GM12878 (cell line): ENCODE measurements at regions not wholly inside any gene's neighbourhood (a gene's known extent, or its start where the extent isn't known, plus 50 kb on each side); places are given as distances from the start of the nearest gene placed in this dataset.

Experiments
- ATAC-seq: fragments of 200-7000 bp; cut with Tn5 transposase; 3 replicates; pipeline ENCODE4 v1.9.1; 2020; ENCODE audit warnings: mild to moderate bottlenecking, moderate library complexity
- BruUV-seq: library from RNA; stranded (reverse); fragments of 400-500 nt; replicated peaks from 2 replicates; lab custom pipeline; 2021; lab: Mats Ljungman, UMichigan
- CTCF ChIA-PET: fragments of 300-600 bp; sonication (Branson Sonifier 250); formaldehyde crosslinking; extraction: SDS; loops from one replicate; lab custom pipeline; 2021; ENCODE audit warnings: inconsistent platforms; lab: Yijun Ruan, JAX
- POLR2A ChIA-PET: fragments of 350-600 bp; formaldehyde crosslinking; extraction: SDS; loops from one replicate; lab custom pipeline; 2021; ENCODE audit warnings: inconsistent platforms; lab: Charles Lee
- RAD21 ChIA-PET: fragments of 300-600 bp; sonication (Branson Sonifier 250); formaldehyde crosslinking; loops from one replicate; lab custom pipeline; 2023; ENCODE audit warnings: antibody characterized with exemption; ENCODE audit not compliant: unreplicated experiment; lab: Charles Lee
- SMC1A ChIA-PET: fragments of 300-600 bp; sonication (Branson Sonifier 250); formaldehyde crosslinking; loops from one replicate; lab custom pipeline; 2023; ENCODE audit not compliant: unreplicated experiment, uncharacterized antibody; lab: Charles Lee
- DNase-seq: peaks from one replicate; pipeline ENCODE4 v3.0.0-alpha.2; 2011; ENCODE audit warnings: low read depth, low spot score
- FAIRE-seq: peaks from 3 replicates; lab custom pipeline; 2011; peaks lifted over from hg19 to GRCh38; lab: Jason Lieb, UNC
- H2AFZ ChIP-seq: 2 replicates; pipeline ENCODE4 v1.6.0; 2011; ENCODE audit warnings: low read depth, low read length, control low read depth; ENCODE audit not compliant: control insufficient read depth
- H3K27ac ChIP-seq: 2 replicates; pipeline ENCODE4 v1.5.1; 2011; ENCODE audit warnings: control low read depth; ENCODE audit not compliant: control insufficient read depth, insufficient read depth
- H3K27me3 ChIP-seq, 2 experiments: replicated peaks in 1 of 2; 2 replicates each; pipeline versions ENCODE4 v1.6.0 to v1.6.1; 2011; ENCODE audit warnings: low read length in 1 of 2; ENCODE audit not compliant: control insufficient read depth in 2 of 2, insufficient read depth in 2 of 2
- H3K36me3 ChIP-seq, 2 experiments: 2 replicates each; pipeline ENCODE4 v1.5.1; 2011; ENCODE audit warnings: low read length in 1 of 2; ENCODE audit not compliant: control insufficient read depth in 2 of 2, insufficient read depth in 2 of 2
- H3K4me1 ChIP-seq: 2 replicates; pipeline ENCODE4 v1.6.1; 2011; ENCODE audit warnings: mild to moderate bottlenecking, low read length, moderate library complexity, mixed read lengths; ENCODE audit not compliant: control insufficient read depth, insufficient read depth
- H3K4me2 ChIP-seq: 2 replicates; pipeline ENCODE4 v1.6.0; 2011; ENCODE audit warnings: control low read depth; ENCODE audit not compliant: control insufficient read depth, insufficient read depth
- H3K4me3 ChIP-seq: fragments of 200-600 bp; sonication (generic); 2 replicates; pipeline ENCODE4 v1.5.1; 2016
- H3K79me2 ChIP-seq: 2 replicates; pipeline ENCODE4 v1.6.0; 2011; ENCODE audit warnings: low read length; ENCODE audit not compliant: control insufficient read depth, insufficient read depth
- H3K9ac ChIP-seq: 2 replicates; pipeline ENCODE4 v1.8.0; 2011; ENCODE audit warnings: low read length, control low read depth, mixed read lengths; ENCODE audit not compliant: control insufficient read depth, insufficient read depth
- H3K9me3 ChIP-seq: replicated peaks from 3 replicates; pipeline ENCODE4 v1.5.1; 2011; ENCODE audit warnings: mild to moderate bottlenecking, low read length; ENCODE audit not compliant: control insufficient read depth, insufficient read depth
- H4K20me1 ChIP-seq: 2 replicates; pipeline ENCODE4 v1.6.0; 2011; ENCODE audit not compliant: control insufficient read depth, insufficient read depth
- CREB1 ChIP-seq: IDR thresholded peaks from 2 replicates; pipeline ENCODE4 v1.6.1; 2012; ENCODE audit warnings: low read depth, mild to moderate bottlenecking, inconsistent platforms
- CTCF ChIP-seq, 3 experiments: IDR thresholded peaks in 2 of 3; conservative IDR thresholded peaks in 1 of 3; 2 replicates each; pipeline ENCODE4 v1.5.1; 2011; ENCODE audit warnings: low read depth in 3 of 3, low read length in 3 of 3, mild to moderate bottlenecking in 3 of 3, control low read depth in 2 of 3, moderate library complexity in 2 of 3, inconsistent platforms in 1 of 3, mixed read lengths in 1 of 3; ENCODE audit not compliant: control insufficient read depth in 2 of 3, insufficient read depth in 1 of 3; ENCODE audit errors: extremely low read depth in 1 of 3
- HDAC2 ChIP-seq: fragments of 200-600 bp; sonication (generic); IDR thresholded peaks from 2 replicates; pipeline ENCODE4 v1.6.1; 2017
- IRF5 ChIP-seq: fragments of 450-650 bp; IDR thresholded peaks from 2 replicates; pipeline ENCODE4 v1.6.1; 2017; ENCODE audit warnings: borderline replicate concordance
- NRF1 ChIP-seq: conservative IDR thresholded peaks from 2 replicates; pipeline ENCODE4 v1.6.1; 2011; ENCODE audit warnings: mild to moderate bottlenecking, low read depth, low read length, improper control_type of control experiment
- SP1 ChIP-seq: IDR thresholded peaks from one replicate; pipeline ENCODE4 v1.6.1; 2011; ENCODE audit warnings: low read depth, low read length
- TCF3 ChIP-seq: IDR thresholded peaks from 2 replicates; pipeline ENCODE4 v1.6.1; 2012; ENCODE audit warnings: low read depth, mild to moderate bottlenecking, low read length, borderline replicate concordance; ENCODE audit not compliant: insufficient read depth
- whole genome bisulfite sequencing: methylation state at CpG from one replicate; pipeline ENCODE4 v1.1.6; 2016; ENCODE audit warnings: low lambda C conversion rate; ENCODE audit not compliant: insufficient replicate concordance, insufficient coverage; ENCODE audit errors: missing lambda C conversion rate; 5-methylcytosine and 5-hydroxymethylcytosine counted together
- in situ Hi-C: fragments of 300-500 bp; cut with MboI; formaldehyde crosslinking; loops from 9 replicates; pipeline ENCODE4 v1.14.3; 2018; ENCODE audit warnings: mixed read lengths
- intact Hi-C: fragments of 100-400 bp; cut with micrococcal nuclease; formaldehyde crosslinking; loops from one replicate; pipeline ENCODE4 v1.14.2; 2022; ENCODE audit not compliant: unreplicated experiment
- TF ChIP-seq, protein P1 (sequence below): IDR thresholded peaks from 2 replicates; pipeline ENCODE4 v1.6.1; 2011; ENCODE audit warnings: mild to moderate bottlenecking, low read depth, low read length, moderate library complexity; ENCODE audit not compliant: insufficient replicate concordance

- intact Hi-C loops = no loop called here
- Histone ChIP-seq H4K20me1 (no peaks in the 10 kb centered on the region), H3K4me1 (no peaks in the 10 kb centered on the region), H3K4me3 (no peak overlapping the region), H3K9ac (no peak overlapping the region), H3K36me3 (no peaks in the 10 kb centered on the region), H3K4me2 (no peak overlapping the region), H3K79me2 (no peaks in the 10 kb centered on the region), H2AFZ (no peak overlapping the region), H3K9me3 (no peaks in the 10 kb centered on the region), H3K27me3 (no peaks in the 10 kb centered on the region; a peak in 1 of 4 replicates)
- BruUV-seq = no TSS peak
- POLR2A ChIA-PET = no interaction called here
- no peak for DNase-seq
- 51% methylated on average over 9 of the region's 9 CpGs for WGBS
- ATAC-seq = no peak
- RAD21 ChIA-PET = no interaction called here
- in situ Hi-C loops = no loop called here
- SMC1A ChIA-PET = no interaction called here
- CTCF ChIA-PET = interaction anchor here (0.6 kb wide), 1 partner anchor 1217 kb away, joined by 3 read pairs; no protein-coding TSS in a partner anchor
- FAIRE-seq = no peak
- TF ChIP-seq TCF3 (no peak), HDAC2 (no peak), CREB1 (no peak), CTCF (IDR thresholded peaks at IDR 0.05 in 2 of 3, conservative IDR thresholded peaks at IDR 0.05 in 1 of 3; ENCODE audit: control insufficient read depth in 2 of 3, extremely low read depth in 1 of 3, insufficient read depth in 1 of 3, low read depth in 3 of 3, low read length in 3 of 3) (no peak), SP1 (no peak), IRF5 (no peak), NRF1 (no peak)
- TF ChIP-seq, protein P1, sequence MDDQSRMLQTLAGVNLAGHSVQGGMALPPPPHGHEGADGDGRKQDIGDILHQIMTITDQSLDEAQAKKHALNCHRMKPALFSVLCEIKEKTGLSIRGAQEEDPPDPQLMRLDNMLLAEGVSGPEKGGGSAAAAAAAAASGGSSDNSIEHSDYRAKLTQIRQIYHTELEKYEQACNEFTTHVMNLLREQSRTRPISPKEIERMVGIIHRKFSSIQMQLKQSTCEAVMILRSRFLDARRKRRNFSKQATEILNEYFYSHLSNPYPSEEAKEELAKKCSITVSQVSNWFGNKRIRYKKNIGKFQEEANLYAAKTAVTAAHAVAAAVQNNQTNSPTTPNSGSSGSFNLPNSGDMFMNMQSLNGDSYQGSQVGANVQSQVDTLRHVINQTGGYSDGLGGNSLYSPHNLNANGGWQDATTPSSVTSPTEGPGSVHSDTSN = no peak
- TF ChIP-seq, all 136 proteins: peak for 0
- H3K27ac ChIP-seq = no peak overlapping the region
Measured at GRCh38 chr21:34280959-34281358, 82.8 kb upstream of the KCNE2 start.
